ENCODE measurements at regions not wholly inside any gene's neighbourhood (a gene's known extent, or its start where the extent isn't known, plus 50 kb on each side); places are given as distances from the start of the nearest gene placed in this dataset.

- DNase-seq = no peak
Measured at GRCh38 chr1:37085393-37085792, 51.1 kb upstream of the GRIK3 start.

DNA sequence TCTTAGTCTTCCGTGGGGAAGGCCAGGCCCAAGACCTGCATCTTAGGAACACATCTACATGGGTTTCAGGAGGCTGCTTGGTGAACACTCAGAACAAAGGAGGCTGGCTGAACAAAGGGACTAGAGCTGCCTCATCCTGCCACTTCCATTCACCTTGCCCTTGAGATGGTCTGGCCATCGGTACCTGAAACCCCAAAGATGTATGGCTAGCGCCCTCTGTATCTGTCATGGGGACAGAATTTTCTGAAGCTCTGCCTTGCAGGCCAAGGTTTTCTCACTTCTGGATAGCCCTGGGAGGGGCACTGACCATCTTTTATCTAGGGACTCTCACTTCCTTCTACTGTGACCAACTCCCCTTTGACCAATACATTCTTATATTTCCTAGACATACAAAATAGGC is 55.4 kb upstream of the GRIK3 start:
- DNase-seq = no peak

DNA sequence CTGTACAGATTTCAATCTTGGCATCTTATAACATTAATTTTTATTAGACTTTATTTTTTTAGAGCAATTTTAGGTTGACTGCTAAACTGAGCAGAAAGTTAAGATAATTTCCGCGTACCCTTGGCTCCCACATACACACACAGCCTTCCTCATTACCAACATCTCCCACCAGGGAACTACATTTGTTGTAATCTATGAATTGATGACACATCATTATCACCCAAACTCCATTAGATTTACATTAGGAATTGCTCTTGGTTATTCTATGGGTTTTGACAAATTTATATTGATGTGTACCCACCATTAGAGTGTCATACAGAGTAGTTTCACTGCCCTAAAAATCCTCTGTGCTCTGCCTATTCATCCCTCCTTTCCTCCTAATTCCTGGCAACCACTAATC is 56.4 kb upstream of the GRIK3 start:
- no peak for DNase-seq

DNA sequence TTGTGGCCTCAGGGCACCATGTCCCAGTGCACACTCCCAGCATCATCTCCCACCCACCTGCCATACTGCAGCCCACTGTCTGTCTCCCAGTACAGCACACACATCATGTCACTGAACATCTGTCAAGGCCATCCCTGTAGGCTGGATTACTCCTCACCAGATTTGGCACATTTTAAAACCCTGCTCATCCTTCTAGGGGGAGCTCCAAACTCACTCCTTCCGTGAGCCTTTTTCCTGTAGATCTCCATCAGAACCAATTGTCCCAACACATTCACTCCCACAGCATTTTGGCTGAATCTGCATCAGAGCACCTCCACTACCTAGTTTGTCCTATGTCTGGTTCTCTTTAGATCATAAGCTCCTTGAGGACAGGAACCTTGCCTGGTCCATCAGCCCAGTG is 58.6 kb upstream of the GRIK3 start:
- no peak for DNase-seq

GRCh38 chr1:37094302-37094701 is 60.0 kb upstream of the GRIK3 start:
- DNase-seq = no peak

GRCh38 chr1:37096523-37096922 is 62.2 kb upstream of the GRIK3 start:
- no peak for DNase-seq

DNA sequence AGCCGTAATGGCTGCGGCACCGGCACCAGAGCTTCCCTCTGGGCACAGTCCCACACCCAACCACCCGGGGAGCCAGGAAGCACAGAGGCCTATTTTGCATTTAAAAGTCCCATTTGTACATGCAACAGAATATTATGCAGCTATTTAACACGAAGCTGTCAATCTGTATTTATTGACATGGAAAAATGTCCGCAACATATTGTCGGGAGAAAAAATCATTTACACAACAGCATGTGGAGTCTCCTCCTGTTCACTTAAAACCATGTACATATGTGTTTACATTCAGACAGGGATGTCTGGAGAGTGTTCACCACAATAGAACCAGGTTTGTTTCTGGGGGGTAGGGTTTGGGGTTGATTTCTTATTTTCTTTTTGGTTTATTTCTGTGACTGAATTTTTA is 63.4 kb upstream of the GRIK3 start:
- DNase-seq = no peak

GRCh38 chr1:37098237-37098636 is 63.9 kb upstream of the GRIK3 start:
- DNase-seq = no peak

DNA sequence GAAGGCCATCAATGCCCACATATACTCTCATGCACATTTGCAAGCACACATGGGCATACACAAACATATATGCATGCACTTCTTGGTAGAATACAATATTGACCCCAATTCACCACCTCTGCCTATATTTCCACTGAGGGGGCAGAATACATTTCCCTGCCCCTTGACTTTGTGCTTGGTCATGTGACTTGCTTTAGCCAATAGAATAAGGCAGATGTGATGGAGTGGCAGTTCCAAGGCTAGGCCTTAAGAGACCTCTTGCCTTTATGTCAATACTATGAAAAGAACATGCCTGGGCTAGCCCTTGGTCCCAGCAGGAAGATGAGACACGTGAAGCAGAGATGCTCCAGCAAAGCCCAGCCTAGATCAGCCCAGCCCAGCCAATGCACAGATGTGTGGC is 66.0 kb upstream of the GRIK3 start:
- DNase-seq = no peak

- no peak for DNase-seq
Measured at GRCh38 chr1:37102656-37103382, 68.5 kb upstream of the GRIK3 start.

GRCh38 chr1:37105911-37106310 is 71.6 kb upstream of the GRIK3 start:
- DNase-seq = no peak

GRCh38 chr1:37107153-37107907 is 73.0 kb upstream of the GRIK3 start:
- no peak for DNase-seq

- DNase-seq = no peak
Measured at GRCh38 chr1:37108596-37109188, 74.4 kb upstream of the GRIK3 start.

GRCh38 chr1:37112430-37112829 is 78.1 kb upstream of the GRIK3 start:
- no peak for DNase-seq

- DNase-seq = no peak
Measured at GRCh38 chr1:37113285-37113997, 79.1 kb upstream of the GRIK3 start.

DNA sequence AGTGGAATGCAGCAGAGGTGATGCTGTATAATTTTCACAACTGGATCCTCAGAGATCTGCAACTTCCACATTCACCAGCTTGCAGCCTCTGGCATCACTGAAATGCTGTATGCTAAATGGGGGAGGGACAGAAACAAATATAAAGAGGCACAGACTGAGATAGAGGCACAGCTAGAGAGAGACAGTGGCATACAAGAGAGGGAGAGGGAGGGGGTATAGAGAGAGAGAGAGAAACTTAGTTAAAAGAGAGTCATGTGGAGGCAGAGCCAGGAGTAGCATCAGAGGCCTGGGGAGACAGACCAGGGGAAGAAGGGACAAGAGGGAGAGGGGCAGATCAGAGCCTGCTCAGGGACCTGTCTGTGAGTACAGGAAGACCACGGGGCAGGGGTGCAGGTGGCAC is 84.5 kb upstream of the GRIK3 start:
- no peak for DNase-seq

DNA sequence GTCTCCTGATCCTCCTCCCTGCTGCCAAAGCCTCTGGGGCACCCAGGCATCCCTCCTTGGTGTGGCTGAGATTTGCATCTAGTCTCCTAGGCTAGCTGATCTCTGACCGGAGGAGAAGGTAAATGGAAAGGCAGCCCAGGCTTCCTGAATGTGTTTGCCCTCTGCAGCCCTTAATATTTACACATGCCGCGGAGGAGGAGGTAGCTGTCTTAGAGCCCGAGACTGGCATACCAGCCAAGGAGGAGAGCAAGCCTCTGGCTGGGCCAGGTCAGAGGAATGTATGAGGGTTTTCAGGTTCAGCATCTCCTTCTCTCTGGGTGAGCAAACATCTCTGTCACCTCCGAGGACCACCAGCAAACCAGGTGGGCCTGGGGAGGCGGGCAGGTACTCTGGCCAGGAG is 86.0 kb upstream of the GRIK3 start:
- no peak for DNase-seq

DNA sequence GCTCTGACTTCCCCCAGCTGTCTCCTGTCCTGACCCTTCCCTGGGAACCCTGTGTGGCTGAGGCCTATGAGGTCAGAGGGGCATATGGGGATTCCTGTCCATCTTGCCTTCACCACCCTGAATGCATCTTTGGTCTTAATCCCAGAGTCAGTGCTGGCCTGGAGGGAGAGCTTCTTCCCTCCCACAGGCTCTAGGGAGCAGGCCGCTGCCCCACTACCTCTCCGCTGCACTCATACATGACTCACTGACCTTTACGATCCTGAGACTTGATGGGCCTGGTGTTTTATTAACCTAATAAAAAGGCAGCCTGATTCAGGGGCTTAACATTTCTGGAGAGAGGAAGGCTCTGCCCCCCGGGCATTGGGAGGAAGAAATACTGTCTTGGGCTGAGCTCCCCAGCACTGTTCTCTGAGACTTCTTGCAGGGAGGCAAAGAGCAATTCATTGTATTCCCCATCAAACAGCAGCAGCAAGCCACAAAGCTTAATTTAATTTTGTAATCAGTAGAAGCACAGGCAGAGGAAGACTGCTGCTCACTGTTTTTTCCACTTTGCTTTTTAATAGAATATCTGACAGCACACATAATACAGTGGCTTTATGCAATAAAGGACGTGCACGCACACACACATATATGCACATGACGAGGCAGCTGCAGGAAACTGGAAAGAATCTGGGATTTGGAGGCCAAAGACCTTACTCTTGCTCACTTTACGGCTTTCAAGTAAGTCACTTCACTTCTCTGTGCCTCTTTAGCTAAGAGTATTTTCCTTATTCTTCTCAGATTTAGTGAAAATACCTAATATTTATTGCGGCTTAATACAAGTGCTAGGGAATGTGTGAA is 89.2 kb upstream of the GRIK3 start:
- DNase-seq = no peak

DNA sequence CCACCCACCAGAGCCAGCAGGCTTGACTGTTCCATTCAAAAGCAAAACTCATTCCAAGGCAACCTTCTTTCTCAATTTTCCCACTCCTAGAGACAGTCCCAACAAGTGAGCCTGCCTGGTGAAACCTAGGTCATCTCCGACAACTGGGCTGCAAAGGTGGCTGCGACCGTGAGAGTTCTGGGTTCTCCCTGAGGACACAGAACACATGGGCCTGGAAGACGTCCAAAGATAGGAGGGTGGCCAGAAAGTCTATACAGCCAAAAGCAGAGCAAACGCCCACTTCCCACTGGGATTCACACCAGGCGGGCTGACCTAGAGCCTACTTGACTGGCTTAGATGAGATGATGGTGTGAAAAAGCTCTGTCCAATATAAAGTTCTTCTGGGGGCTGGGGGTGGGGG is 90.2 kb upstream of the GRIK3 start:
- DNase-seq = no peak

DNA sequence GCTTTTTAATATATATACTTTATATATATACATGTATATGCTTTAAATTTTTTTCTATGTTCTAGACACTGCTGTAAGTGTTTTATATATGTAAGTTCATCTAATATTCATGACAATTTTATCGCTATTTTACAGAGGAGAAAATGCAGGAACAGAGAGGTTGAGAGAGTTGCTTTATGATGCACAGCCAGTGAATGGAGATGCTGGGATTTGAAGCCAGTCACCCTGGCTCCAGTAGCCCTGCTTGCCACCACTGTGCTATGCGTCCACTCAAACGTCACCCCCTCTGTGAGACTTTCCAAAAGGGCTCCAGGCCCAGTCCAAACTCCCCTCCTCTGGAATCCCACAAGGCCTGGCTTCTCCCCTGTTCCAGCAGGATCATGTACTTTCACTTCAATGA is 91.0 kb upstream of the GRIK3 start:
- no peak for DNase-seq

DNA sequence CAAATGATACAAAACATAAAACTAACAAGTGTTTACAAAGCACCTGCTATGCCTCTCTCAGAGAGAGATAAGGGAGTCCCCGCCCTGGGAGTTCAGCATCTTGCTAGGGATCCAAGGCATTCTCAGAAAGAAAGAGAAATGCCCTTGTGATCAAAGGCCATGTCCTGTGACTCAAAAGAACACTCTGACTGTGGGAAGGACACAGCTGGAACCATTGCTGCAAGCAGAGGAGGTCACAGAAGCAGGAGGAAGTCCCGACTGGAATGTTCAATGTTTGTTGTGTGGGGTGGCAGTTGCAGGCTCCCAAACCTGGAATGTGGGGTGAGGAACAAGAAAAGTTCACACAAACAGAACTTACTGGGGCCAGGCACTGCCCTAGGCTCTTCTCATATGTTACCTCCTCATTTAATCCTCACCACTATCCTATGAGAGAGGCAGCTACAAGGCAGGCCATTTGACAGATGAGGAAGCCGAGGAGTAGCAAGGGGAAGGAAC is 93.0 kb upstream of the GRIK3 start:
- no peak for DNase-seq

DNA sequence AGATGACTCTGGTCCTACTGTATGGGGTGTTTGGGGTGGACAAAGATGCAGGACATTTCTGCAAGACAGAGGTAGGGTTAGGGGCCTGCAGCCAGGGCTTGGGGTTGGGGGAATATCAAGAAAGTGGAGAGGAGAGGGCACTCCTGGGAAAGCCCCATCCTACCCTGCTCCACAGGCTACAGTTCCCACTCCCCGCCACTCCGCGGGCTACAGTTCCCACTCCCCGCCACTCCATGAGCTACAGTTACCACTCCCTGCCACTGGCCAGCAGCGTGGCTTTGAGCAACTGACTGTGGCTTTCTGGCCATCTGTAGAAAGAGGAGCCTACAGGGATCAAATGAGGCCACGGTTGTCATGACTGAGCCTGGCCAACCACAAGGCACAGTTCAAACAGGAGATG is 93.8 kb upstream of the GRIK3 start:
- no peak for DNase-seq

Data from CD4-positive, alpha-beta T cell treated with Interleukin-4 for 4 hours (primary cell).